GM19043 (cell line): ENCODE measurements at regions not wholly inside any gene's neighbourhood (a gene's known extent, or its start where the extent isn't known, plus 50 kb on each side); places are given as distances from the start of the nearest gene placed in this dataset.

Experiments
- ATAC-seq: cut with Tn5 transposase; IDR thresholded peaks from one replicate; pipeline ENCODE4 v1.9.1; 2021; ENCODE audit warnings: low read depth; ENCODE audit not compliant: unreplicated experiment

DNA sequence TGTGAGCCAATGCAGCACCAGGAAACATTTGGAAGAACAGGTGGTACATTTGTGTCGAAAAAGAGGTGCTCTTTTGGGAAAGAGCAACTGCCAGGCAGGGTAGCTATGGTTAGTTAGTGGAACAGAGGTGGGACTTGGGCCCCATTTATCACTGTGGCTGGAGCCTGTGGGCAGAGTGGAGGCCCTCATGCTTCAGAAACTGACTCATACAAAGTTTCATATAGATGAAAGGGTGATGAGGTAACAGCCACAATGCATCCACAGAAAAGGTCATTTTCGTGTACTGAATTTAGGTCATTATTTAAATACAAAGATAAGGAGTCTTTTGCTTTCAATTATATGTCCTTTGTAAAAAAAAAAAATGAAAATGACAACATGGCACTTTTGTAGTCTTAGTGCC lies 76.4 kb upstream of the HS3ST5 start:
- peak; percentile 91 for ATAC-seq

DNA sequence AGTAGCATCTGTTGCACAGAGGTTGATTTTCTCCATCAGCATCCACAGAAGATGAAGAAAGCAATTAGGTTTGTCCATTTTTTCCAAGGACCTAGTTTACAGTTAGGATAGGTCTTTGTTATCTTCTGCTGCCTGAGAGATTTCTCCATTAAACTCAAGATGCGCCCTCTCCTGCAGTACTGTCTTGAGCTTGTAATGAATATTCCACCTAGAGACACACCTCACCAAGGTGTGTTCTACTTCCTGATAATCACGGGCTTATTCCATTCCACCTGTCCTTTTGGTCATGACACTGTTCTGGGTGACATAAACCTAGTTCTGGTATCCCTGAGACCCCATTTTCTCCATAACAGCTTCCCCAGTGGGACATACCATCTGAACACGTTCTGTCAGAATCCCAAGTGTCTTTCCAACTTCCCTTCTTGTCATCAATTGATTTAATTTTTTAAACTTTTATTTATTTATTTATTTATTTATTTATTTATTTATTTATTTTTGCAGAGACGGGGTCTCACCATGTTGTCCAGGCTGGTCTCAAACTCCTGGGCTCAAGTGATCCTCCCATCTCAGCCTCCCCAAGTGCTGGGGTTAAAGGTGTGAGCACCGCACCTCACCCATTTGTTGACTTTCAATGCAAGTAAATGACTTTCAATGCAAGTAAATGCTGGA lies 75.6 kb upstream of the HS3ST5 start:
- ATAC-seq, result no peak

DNA sequence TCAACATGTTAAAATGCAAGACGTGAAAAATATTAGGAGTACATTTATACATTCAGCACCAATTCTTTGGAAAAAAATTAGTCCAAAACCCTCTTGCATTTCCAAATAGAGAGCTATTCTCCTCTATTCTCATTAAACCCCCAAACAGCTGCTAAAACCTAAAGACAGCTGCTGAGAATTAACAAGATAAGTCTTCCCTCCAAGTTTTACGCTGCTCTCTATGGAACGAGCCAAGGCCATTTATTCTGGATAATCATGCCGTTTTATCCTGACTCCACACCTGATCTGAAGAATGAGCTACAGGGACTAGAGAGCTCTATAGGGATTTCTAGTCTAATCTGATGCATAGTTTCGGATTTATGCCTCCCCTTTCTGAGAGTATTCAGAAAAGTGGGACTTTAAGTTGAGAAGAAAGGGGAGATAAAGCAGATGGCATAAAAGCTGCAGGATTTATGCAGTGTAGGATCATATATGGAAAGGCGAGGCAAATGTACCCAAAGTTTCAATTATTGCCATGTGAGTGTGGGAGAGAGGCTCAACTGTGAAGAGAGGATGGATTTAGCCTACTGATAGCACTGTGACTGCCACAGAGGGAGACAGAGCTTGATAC lies 64.7 kb upstream of the HS3ST5 start:
- ATAC-seq, result no peak

- ATAC-seq, result no peak
These were observed 61.6 kb upstream of the HS3ST5 start for GRCh38 chr6:114404339-114404955.

DNA sequence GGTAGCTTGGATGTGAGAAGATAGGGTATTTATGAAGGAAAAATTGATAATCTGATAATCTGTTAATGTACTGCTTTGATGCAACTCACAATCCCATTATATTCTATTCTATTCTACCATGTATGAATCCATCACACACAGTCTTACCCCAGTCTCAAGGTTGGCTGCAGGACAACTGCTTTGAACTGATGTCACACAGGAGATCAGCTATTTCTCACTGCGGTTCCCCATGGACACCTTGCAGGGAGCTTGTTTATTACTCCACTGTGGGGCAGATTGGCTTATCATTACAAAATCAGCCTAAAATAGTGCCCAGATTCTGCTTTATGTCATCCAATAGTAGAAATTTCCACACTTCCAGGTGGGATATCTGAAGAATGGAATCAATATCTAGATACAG lies 61.0 kb upstream of the HS3ST5 start:
- no peak for ATAC-seq

GRCh38 chr6:114398481-114398880 lies 55.7 kb upstream of the HS3ST5 start:
- ATAC-seq, result no peak
